Liver (tissue), 8 donors: ENCODE measurements at regions not wholly inside any gene's neighbourhood (a gene's known extent, or its start where the extent isn't known, plus 50 kb on each side); places are given as distances from the start of the nearest gene placed in this dataset.

Experiments
- DNase-seq: peaks from one replicate; pipeline ENCODE4 v3.0.0-alpha.2; 2017; ENCODE audit warnings: low spot score
- H3K27ac ChIP-seq, 2 donors: one replicate each; pipeline ENCODE4 v1.7.0; 2013; ENCODE audit warnings: inconsistent platforms in 2 of 2, low read length in 2 of 2, control low read depth in 1 of 2, low read depth in 1 of 2, mild to moderate bottlenecking in 1 of 2
- H3K27me3 ChIP-seq, 4 donors: one replicate each; pipeline versions ENCODE4 v1.6.1 to v1.7.0; 2013; ENCODE audit warnings: low read length in 3 of 4, inconsistent platforms in 1 of 4, mild to moderate bottlenecking in 1 of 4, moderate library complexity in 1 of 4; ENCODE audit not compliant: control insufficient read depth in 4 of 4, insufficient read depth in 4 of 4
- H3K36me3 ChIP-seq, 4 donors: one replicate each; pipeline versions ENCODE4 v1.6.1 to v1.7.0; 2013; ENCODE audit warnings: low read length in 3 of 4, mild to moderate bottlenecking in 3 of 4, low read depth in 1 of 4, moderate library complexity in 1 of 4; ENCODE audit not compliant: control insufficient read depth in 4 of 4, insufficient read depth in 3 of 4
- H3K4me1 ChIP-seq, 4 donors: one replicate each; pipeline versions ENCODE4 v1.6.1 to v1.7.0; 2013; ENCODE audit warnings: low read length in 3 of 4, mild to moderate bottlenecking in 3 of 4, moderate library complexity in 1 of 4; ENCODE audit not compliant: control insufficient read depth in 4 of 4, insufficient read depth in 4 of 4
- H3K4me3 ChIP-seq, 3 donors: one replicate each; pipeline versions ENCODE4 v1.6.1 to v1.7.0; 2013; ENCODE audit warnings: low read length in 3 of 3, control low read depth in 1 of 3, low read depth in 1 of 3, mild to moderate bottlenecking in 1 of 3
- H3K9ac ChIP-seq, 2 donors: one replicate each; pipeline ENCODE4 v1.7.0; 2013; ENCODE audit warnings: low read length in 2 of 2, mild to moderate bottlenecking in 2 of 2, moderate library complexity in 2 of 2, control low read depth in 1 of 2, low read depth in 1 of 2
- H3K9me3 ChIP-seq, 4 donors: one replicate each; pipeline versions ENCODE4 v1.6.1 to v1.7.0; 2013; ENCODE audit warnings: low read length in 3 of 4; ENCODE audit not compliant: control insufficient read depth in 4 of 4
- CTCF ChIP-seq: fragments of 150-350 bp; IDR thresholded peaks from 2 replicates; pipeline ENCODE4 v1.5.1; 2017; ENCODE audit warnings: improper control_type of control experiment, low read depth, low read length; ENCODE audit not compliant: missing input control
- EGR1 ChIP-seq, 2 donors: IDR thresholded peaks; 2 replicates each; pipeline ENCODE4 v1.6.1; 2016 to 2018; ENCODE audit warnings: antibody characterized with exemption in 2 of 2, low read depth in 2 of 2
- FOXA1 ChIP-seq: IDR thresholded peaks from 2 replicates; pipeline ENCODE4 v1.6.1; 2016; ENCODE audit warnings: antibody characterized with exemption
- FOXA2 ChIP-seq: IDR thresholded peaks from 2 replicates; pipeline ENCODE4 v1.6.1; 2016; ENCODE audit warnings: antibody characterized with exemption
- GABPA ChIP-seq, 2 donors: IDR thresholded peaks in 1 of 2; conservative IDR thresholded peaks in 1 of 2; 2 replicates each; pipeline ENCODE4 v1.6.1; 2016; ENCODE audit warnings: antibody characterized with exemption in 2 of 2, mild to moderate bottlenecking in 1 of 2, moderate library complexity in 1 of 2
- HNF4G ChIP-seq: IDR thresholded peaks from 2 replicates; pipeline ENCODE4 v1.6.1; 2016; ENCODE audit warnings: antibody characterized with exemption
- JUND ChIP-seq, 2 donors: IDR thresholded peaks; 2 replicates each; pipeline ENCODE4 v1.6.1; 2016; ENCODE audit warnings: antibody characterized with exemption in 2 of 2
- NR2F2 ChIP-seq: IDR thresholded peaks from 2 replicates; pipeline ENCODE4 v1.6.1; 2016; ENCODE audit warnings: antibody characterized with exemption
- RAD21 ChIP-seq, 2 donors: IDR thresholded peaks; 2 replicates each; pipeline ENCODE4 v1.6.1; 2016; ENCODE audit warnings: antibody characterized with exemption in 2 of 2, mild to moderate bottlenecking in 2 of 2
- REST ChIP-seq: IDR thresholded peaks from 2 replicates; pipeline ENCODE4 v1.6.1; 2016; ENCODE audit warnings: antibody characterized with exemption, mild to moderate bottlenecking
- RXRA ChIP-seq, 2 donors: IDR thresholded peaks; 2 replicates each; pipeline ENCODE4 v1.6.1; 2017 to 2018; ENCODE audit warnings: antibody characterized with exemption in 2 of 2, mild to moderate bottlenecking in 1 of 2
- SP1 ChIP-seq: IDR thresholded peaks from 2 replicates; pipeline ENCODE4 v1.6.1; 2018; ENCODE audit warnings: antibody characterized with exemption, mild to moderate bottlenecking
- TAF1 ChIP-seq: conservative IDR thresholded peaks from 2 replicates; pipeline ENCODE4 v1.6.1; 2016; ENCODE audit warnings: antibody characterized with exemption, mild to moderate bottlenecking
- YY1 ChIP-seq: IDR thresholded peaks from 2 replicates; pipeline ENCODE4 v1.6.1; 2016; ENCODE audit warnings: antibody characterized with exemption, mild to moderate bottlenecking
- WGBS: extraction: QIAGEN DNeasy Blood & Tissue Kit; methylation state at CpG from one replicate; pipeline ENCODE4 v1.1.7; 2013; 5-methylcytosine and 5-hydroxymethylcytosine counted together
- TF ChIP-seq, protein P1 (sequence below): IDR thresholded peaks from 2 replicates; pipeline ENCODE4 v1.6.1; 2016; ENCODE audit warnings: antibody characterized with exemption
- TF ChIP-seq, protein P2 (sequence below): IDR thresholded peaks from 2 replicates; pipeline ENCODE4 v1.6.1; 2016; ENCODE audit warnings: antibody characterized with exemption
- TF ChIP-seq, protein P3 (sequence below): IDR thresholded peaks from 2 replicates; pipeline ENCODE4 v1.6.1; 2016; ENCODE audit warnings: antibody characterized with exemption
- donor health status: healthy.
- donor health status: healthy.
- donor health status: healthy.
- donor health status: healthy.
- donor health status: healthy.

DNA sequence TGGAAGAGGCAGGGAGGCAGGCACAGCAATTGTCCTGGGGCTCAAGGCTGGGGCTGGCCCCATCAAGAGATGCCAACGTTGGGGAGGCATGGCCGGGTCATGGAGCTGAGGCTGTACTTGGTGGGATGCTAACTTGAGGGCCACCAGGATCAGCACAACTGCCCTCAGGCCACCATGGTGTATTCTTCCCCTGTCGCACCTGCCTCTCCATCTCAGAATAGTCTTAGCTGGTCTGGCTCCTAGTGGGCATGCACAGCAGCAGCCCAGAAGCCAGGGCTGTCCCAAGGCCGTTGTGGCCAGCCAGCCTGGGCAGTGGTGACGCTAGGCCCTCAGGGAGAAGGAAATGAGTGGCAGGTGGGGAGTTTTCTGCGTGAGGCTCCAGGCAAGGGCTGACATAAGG lies 91.3 kb downstream of the DHCR7 start:
- H3K27ac ChIP-seq = no peak overlapping the region
- no peak overlapping the region for H3K9ac ChIP-seq
- no peak for DNase-seq
- H3K36me3 ChIP-seq = no peaks in the 10 kb centered on the region
- no peaks in the 10 kb centered on the region for H3K9me3 ChIP-seq
- 86% methylated on average over 6 of the region's 6 CpGs for WGBS
- TF ChIP-seq, protein P1, sequence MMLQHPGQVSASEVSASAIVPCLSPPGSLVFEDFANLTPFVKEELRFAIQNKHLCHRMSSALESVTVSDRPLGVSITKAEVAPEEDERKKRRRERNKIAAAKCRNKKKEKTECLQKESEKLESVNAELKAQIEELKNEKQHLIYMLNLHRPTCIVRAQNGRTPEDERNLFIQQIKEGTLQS = no peak
- no peak for TF ChIP-seq FOXA1
- no peak for TF ChIP-seq FOXA2
- no peak for TF ChIP-seq REST
- no peak for TF ChIP-seq YY1
- no peak for TF ChIP-seq JUND (IDR thresholded peaks at IDR 0.05)
- TF ChIP-seq, protein P2, sequence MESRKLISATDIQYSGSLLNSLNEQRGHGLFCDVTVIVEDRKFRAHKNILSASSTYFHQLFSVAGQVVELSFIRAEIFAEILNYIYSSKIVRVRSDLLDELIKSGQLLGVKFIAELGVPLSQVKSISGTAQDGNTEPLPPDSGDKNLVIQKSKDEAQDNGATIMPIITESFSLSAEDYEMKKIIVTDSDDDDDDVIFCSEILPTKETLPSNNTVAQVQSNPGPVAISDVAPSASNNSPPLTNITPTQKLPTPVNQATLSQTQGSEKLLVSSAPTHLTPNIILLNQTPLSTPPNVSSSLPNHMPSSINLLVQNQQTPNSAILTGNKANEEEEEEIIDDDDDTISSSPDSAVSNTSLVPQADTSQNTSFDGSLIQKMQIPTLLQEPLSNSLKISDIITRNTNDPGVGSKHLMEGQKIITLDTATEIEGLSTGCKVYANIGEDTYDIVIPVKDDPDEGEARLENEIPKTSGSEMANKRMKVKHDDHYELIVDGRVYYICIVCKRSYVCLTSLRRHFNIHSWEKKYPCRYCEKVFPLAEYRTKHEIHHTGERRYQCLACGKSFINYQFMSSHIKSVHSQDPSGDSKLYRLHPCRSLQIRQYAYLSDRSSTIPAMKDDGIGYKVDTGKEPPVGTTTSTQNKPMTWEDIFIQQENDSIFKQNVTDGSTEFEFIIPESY = no peak
- TF ChIP-seq RXRA (IDR thresholded peaks at IDR 0.05) = no peak
- TF ChIP-seq HNF4G = no peak
- TF ChIP-seq, protein P3, sequence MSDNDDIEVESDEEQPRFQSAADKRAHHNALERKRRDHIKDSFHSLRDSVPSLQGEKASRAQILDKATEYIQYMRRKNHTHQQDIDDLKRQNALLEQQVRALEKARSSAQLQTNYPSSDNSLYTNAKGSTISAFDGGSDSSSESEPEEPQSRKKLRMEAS = no peak
- no peak for TF ChIP-seq TAF1
- no peak for TF ChIP-seq GABPA (IDR thresholded peaks at IDR 0.05 in 1 of 2, conservative IDR thresholded peaks at IDR 0.05 in 1 of 2)
- no peak for TF ChIP-seq CTCF
- TF ChIP-seq RAD21 (IDR thresholded peaks at IDR 0.05) = no peak
- no peak for TF ChIP-seq EGR1 (IDR thresholded peaks at IDR 0.05; ENCODE audit: low read depth in 2 of 2)
- TF ChIP-seq NR2F2 = no peak
- TF ChIP-seq SP1 = no peak
- H3K27me3 ChIP-seq = no peaks in the 10 kb centered on the region
- H3K4me1 ChIP-seq = no peaks in the 10 kb centered on the region
- H3K4me3 ChIP-seq = no peak overlapping the region
